ENCODE measurements at regions not wholly inside any gene's neighbourhood (a gene's known extent, or its start where the extent isn't known, plus 50 kb on each side); places are given as distances from the start of the nearest gene placed in this dataset.

DNA sequence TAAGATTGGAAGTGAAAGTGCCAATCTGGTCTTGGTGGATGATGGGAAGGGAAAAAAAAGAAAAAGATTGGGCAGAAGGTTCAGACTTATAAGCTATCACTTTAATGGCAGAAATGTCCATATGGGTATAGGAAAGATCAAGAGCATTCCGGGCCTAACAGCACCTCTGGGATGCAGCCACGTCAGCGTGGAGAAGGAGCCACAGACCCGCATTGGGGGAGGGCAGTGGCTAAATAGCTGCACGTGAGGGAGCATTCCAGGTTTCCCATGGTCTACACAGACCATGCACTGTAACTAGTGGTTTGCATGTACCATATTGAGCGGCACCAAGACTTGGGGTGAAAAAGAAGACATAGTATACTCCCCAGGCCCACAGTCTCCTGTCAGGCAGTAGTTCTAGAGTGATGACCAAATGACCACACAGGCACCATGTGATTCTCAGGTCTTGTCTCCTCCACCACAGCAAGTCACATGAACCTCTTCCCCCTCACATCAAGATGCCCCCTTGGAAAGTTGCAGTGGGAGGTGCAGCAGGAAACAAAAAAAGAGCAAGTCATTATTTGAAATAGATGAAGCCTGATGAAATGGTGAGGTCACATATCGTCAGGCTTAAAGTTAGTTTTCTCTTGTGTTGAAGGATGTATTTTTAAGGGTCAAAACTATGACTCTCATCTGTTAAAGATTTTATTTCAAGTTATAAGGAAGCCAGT, 94.4 kb upstream of the TNFAIP3 start:
- Histone ChIP-seq H3K36me3 (ENCODE audit: insufficient read depth, low read length) (no peaks in the 10 kb centered on the region), H3K9me3 (ENCODE audit: control insufficient read depth, insufficient read depth, low read length) (no peaks in the 10 kb centered on the region; the same call in 1 of the 2 replicates), H3K9ac (ENCODE audit: low read depth, low read length) (no peak overlapping the region), H3K4me1 (ENCODE audit: insufficient read depth, low read length) (no peaks in the 10 kb centered on the region)

GRCh38 chr6:137775227-137775626, 91.8 kb upstream of the TNFAIP3 start:
- no peaks in the 10 kb centered on the region for H3K4me1 ChIP-seq (ENCODE audit: insufficient read depth, low read length)

GRCh38 chr6:137775720-137776119, 91.3 kb upstream of the TNFAIP3 start:
- no peaks in the 10 kb centered on the region for H3K9me3 ChIP-seq (ENCODE audit: control insufficient read depth, insufficient read depth, low read length)
- H3K36me3 ChIP-seq (ENCODE audit: insufficient read depth, low read length): no peaks in the 10 kb centered on the region
- H3K9ac ChIP-seq (ENCODE audit: low read depth, low read length): no peak overlapping the region
- no peaks in the 10 kb centered on the region for H3K4me1 ChIP-seq (ENCODE audit: insufficient read depth, low read length)

More at GRCh38 chr6:137775227-137775626, 91.8 kb upstream of the TNFAIP3 start:
- H3K9me3 ChIP-seq (ENCODE audit: control insufficient read depth, insufficient read depth, low read length): no peaks in the 10 kb centered on the region; the same call in 1 of the 2 replicates
- H3K9ac ChIP-seq (ENCODE audit: low read depth, low read length): no peak overlapping the region
- H3K36me3 ChIP-seq (ENCODE audit: insufficient read depth, low read length): no peaks in the 10 kb centered on the region

DNA sequence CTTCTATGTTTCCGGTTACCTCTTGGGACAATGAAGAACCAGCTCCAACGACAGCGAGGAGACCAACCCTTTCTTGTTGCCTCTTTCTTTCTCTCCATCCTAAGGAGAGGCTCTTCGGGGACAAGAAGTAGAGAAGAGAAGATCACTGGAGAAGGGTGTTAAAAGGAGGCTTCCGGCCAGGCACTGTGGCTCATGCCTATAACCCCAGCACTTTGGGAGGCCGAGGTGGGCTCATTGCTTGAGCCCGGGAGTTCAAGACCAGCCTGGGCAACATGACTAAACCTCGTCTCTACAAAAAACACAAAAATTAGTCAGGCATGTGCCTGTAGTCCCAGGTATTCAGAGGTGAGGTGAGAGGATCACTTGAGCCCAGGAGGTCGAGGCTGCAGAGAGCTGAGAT, 90.8 kb upstream of the TNFAIP3 start:
- Histone ChIP-seq H3K9me3 (ENCODE audit: control insufficient read depth, insufficient read depth, low read length) (no peaks in the 10 kb centered on the region), H3K4me1 (ENCODE audit: insufficient read depth, low read length) (no peaks in the 10 kb centered on the region), H3K9ac (ENCODE audit: low read depth, low read length) (no peak overlapping the region), H3K36me3 (ENCODE audit: insufficient read depth, low read length) (no peaks in the 10 kb centered on the region)

GRCh38 chr6:137776786-137777686, 90.0 kb upstream of the TNFAIP3 start:
- no peaks in the 10 kb centered on the region for H3K36me3 ChIP-seq (ENCODE audit: insufficient read depth, low read length)
- H3K4me1 ChIP-seq (ENCODE audit: insufficient read depth, low read length): no peaks in the 10 kb centered on the region
- no peaks in the 10 kb centered on the region for H3K9me3 ChIP-seq (ENCODE audit: control insufficient read depth, insufficient read depth, low read length)
- no peak overlapping the region for H3K9ac ChIP-seq (ENCODE audit: low read depth, low read length)

DNA sequence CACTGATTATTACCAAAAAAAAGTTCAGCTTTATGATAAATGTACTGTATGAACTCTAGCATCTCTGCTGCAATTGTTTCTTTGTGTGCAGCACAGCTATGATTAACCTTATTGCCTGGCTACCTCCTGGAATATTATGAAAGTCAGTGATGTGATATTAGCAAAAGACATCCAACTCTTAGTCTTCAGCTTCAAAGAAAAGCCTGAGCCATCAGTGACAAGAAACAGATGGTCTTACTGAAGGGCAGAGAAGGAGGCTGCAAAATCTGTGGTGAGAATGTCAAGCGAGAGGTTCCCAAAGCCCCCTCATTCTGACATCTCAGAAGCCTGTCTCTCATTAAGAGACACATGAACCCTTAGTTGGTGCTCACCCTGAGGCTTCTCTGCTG, 89.4 kb upstream of the TNFAIP3 start:
- Histone ChIP-seq H3K36me3 (ENCODE audit: insufficient read depth, low read length) (no peaks in the 10 kb centered on the region), H3K4me1 (ENCODE audit: insufficient read depth, low read length) (no peaks in the 10 kb centered on the region), H3K9me3 (ENCODE audit: control insufficient read depth, insufficient read depth, low read length) (no peaks in the 10 kb centered on the region), H3K9ac (ENCODE audit: low read depth, low read length) (no peak overlapping the region)

- no peaks in the 10 kb centered on the region for H3K4me1 ChIP-seq (ENCODE audit: insufficient read depth, low read length)
- no peaks in the 10 kb centered on the region for H3K9me3 ChIP-seq (ENCODE audit: control insufficient read depth, insufficient read depth, low read length)
- H3K36me3 ChIP-seq (ENCODE audit: insufficient read depth, low read length): no peaks in the 10 kb centered on the region
- H3K9ac ChIP-seq (ENCODE audit: low read depth, low read length): no peak overlapping the region
Measured at GRCh38 chr6:137779982-137780381, 87.1 kb upstream of the TNFAIP3 start.

DNA sequence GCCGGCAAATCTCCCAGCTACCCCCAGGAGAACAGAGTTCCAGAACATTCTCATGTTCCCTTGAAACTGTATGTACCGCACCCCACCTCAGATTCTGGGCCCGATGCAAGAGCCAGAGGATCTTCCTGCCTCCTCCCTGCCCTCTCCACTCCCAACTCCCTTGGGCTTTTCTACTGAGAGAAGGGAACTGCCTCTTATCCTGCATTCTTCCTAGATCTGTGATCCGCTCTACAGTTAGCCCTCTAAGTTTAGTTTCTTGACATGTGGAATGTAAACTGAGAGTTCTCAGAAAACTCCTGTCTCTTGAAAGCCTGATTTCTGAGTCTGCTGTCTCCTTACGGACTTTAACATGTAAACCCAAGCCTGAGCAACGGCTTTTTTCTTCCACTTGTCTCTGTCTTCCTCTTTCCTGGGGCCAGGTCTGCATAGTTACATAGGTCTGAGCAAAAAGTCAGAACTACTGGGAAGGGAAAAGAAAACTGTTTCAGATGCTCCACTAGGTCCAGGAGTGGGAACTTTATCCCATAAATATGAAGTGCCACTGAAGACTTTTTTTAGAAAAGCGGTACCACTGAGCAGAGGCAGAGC, 86.5 kb upstream of the TNFAIP3 start:
- Histone ChIP-seq H3K9ac (ENCODE audit: low read depth, low read length) (no peak overlapping the region), H3K4me1 (ENCODE audit: insufficient read depth, low read length) (no peaks in the 10 kb centered on the region), H3K9me3 (ENCODE audit: control insufficient read depth, insufficient read depth, low read length) (no peaks in the 10 kb centered on the region), H3K36me3 (ENCODE audit: insufficient read depth, low read length) (no peaks in the 10 kb centered on the region)

DNA sequence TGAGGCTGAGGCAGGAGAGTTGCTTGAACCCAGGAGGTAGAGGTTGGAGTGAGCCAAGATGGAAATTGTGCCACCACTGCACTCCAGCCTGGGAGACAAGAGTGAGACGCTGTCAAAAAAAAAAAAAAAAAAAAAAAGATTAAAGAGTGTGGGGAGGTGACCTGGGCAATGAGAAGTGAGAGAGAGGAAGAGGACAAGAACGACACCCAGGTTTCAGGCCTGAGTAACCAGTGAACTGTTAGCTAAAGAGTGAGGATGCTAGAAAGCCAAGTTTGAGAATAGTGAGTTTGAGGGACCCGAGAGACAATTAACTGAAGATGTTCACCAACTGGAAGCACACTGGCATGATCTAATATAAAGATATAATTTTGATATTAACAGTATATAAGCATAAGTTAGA, 85.4 kb upstream of the TNFAIP3 start:
- no peaks in the 10 kb centered on the region for H3K9me3 ChIP-seq (ENCODE audit: control insufficient read depth, insufficient read depth, low read length)
- no peaks in the 10 kb centered on the region for H3K36me3 ChIP-seq (ENCODE audit: insufficient read depth, low read length)
- no peaks in the 10 kb centered on the region for H3K4me1 ChIP-seq (ENCODE audit: insufficient read depth, low read length)
- H3K9ac ChIP-seq (ENCODE audit: low read depth, low read length): no peak overlapping the region

DNA sequence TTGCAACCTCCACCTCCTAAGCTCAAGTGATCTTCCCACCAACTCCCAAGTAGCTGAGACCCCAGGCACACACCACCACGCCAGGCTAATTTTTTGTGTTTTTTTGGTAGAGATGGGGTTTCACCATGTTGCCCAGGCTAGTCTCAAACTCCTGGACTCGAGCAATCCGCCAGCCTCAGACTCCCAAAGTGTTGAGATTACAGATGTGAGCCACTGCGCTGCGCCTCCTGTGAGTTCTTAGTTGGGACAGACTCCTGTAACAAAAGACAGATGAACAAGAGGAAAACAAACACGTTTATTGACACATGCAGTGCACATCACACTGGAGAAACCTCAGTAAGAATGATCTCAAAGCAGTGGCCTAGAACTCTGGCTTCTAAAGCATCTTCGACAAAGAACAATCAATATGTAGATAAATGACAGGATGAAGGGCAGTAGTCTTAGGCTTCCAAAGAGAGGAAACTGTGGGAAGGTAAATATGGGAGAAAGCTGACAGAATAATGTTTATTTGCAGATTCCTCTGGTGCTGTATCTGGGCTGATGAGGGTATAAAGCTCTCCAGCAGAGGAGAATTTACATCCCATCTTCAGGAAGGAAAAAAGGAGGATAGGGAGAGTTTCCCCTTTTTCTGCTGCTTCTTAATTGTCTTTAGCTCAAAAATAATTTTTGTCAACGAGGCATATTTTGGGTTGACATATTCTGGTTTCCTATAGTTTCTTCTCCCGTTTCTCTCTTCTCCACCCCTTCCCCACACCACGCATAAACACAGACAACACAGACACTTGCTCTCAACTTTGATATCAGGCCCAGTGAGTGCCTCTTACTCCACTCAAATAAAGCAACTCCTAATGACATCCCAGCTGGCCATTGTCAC, 84.7 kb upstream of the TNFAIP3 start:
- no peaks in the 10 kb centered on the region for H3K4me1 ChIP-seq (ENCODE audit: insufficient read depth, low read length)
- H3K36me3 ChIP-seq (ENCODE audit: insufficient read depth, low read length): no peaks in the 10 kb centered on the region
- H3K9me3 ChIP-seq (ENCODE audit: control insufficient read depth, insufficient read depth, low read length): no peaks in the 10 kb centered on the region
- no peak overlapping the region for H3K9ac ChIP-seq (ENCODE audit: low read depth, low read length)

DNA sequence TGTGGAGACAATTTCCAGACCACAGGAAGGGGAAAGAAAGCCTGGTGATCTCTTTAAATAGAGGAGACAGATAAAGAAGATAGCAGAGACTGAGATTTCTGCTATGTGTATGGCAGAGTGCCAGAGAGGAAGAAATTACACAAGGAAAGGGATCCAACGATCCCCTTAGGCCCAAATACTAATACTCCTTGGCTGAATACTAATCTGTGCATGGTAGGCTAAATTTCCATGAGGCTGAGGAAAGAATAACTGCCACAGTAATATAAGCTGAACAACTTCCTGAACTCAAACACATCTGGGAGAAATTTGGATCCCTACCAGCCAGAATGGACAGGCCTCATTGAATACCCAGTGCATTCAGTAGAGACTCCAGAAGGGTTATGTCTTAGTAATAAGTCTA, 83.3 kb upstream of the TNFAIP3 start:
- no peak overlapping the region for H3K9ac ChIP-seq (ENCODE audit: low read depth, low read length)
- H3K4me1 ChIP-seq (ENCODE audit: insufficient read depth, low read length): no peaks in the 10 kb centered on the region
- H3K36me3 ChIP-seq (ENCODE audit: insufficient read depth, low read length): no peaks in the 10 kb centered on the region
- no peaks in the 10 kb centered on the region for H3K9me3 ChIP-seq (ENCODE audit: control insufficient read depth, insufficient read depth, low read length)

GRCh38 chr6:137784583-137784982, 82.5 kb upstream of the TNFAIP3 start:
- Histone ChIP-seq H3K36me3 (ENCODE audit: insufficient read depth, low read length) (no peaks in the 10 kb centered on the region), H3K9ac (ENCODE audit: low read depth, low read length) (no peak overlapping the region), H3K4me1 (ENCODE audit: insufficient read depth, low read length) (no peaks in the 10 kb centered on the region), H3K9me3 (ENCODE audit: control insufficient read depth, insufficient read depth, low read length) (no peaks in the 10 kb centered on the region)

- Histone ChIP-seq H3K9me3 (ENCODE audit: control insufficient read depth, insufficient read depth, low read length) (no peaks in the 10 kb centered on the region), H3K36me3 (ENCODE audit: insufficient read depth, low read length) (no peaks in the 10 kb centered on the region), H3K4me1 (ENCODE audit: insufficient read depth, low read length) (no peaks in the 10 kb centered on the region), H3K9ac (ENCODE audit: low read depth, low read length) (no peak overlapping the region)
Measured at GRCh38 chr6:137787016-137787415, 80.0 kb upstream of the TNFAIP3 start.

DNA sequence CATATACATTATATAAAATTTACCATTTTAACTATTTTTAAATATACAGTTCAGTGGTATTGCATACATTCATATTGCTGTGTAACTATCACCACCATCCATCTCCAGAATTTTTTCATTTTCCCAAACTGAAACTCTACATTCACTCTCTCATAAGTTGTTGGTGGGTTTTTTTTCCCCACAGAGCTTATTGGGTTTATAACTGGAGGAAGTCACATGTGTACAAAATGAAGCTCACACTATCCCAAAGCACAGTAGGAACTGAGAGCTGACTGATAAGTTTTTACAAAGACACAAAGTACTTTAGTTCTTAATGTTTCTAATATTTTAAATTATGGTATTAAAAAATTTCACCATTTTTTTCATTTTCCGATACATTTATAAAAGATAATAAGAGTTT, 78.8 kb upstream of the TNFAIP3 start:
- H3K9ac ChIP-seq (ENCODE audit: low read depth, low read length): no peak overlapping the region
- H3K9me3 ChIP-seq (ENCODE audit: control insufficient read depth, insufficient read depth, low read length): no peaks in the 10 kb centered on the region
- H3K36me3 ChIP-seq (ENCODE audit: insufficient read depth, low read length): no peaks in the 10 kb centered on the region
- H3K4me1 ChIP-seq (ENCODE audit: insufficient read depth, low read length): no peaks in the 10 kb centered on the region

Measured in ES-I3 (cell line).